ENCODE measurements at regions not wholly inside any gene's neighbourhood (a gene's known extent, or its start where the extent isn't known, plus 50 kb on each side); places are given as distances from the start of the nearest gene placed in this dataset.
"Not testable (repeated sequence)": the region's sequence is repeated elsewhere in the genome, so short reads cannot be mapped to it uniquely, and the experiment has no call there.

- no peak for TF ChIP-seq CTCF (IDR thresholded peaks at IDR 0.05)
- TF ChIP-seq POLR2A (IDR thresholded peaks at IDR 0.05), result no peak
- DNase-seq (no peak), ATAC-seq (no peak)
- no peaks in the 10 kb centered on the region for H3K36me3 ChIP-seq
- no peaks in the 10 kb centered on the region for H3K4me1 ChIP-seq
- H3K27ac ChIP-seq, result no peak overlapping the region
- H3K9me3 ChIP-seq, result no peaks in the 10 kb centered on the region
- no peaks in the 10 kb centered on the region for H3K27me3 ChIP-seq
- H3K4me3 ChIP-seq, result no peak overlapping the region
- WGBS (ENCODE audit: insufficient coverage, low coverage, low lambda C conversion rate, missing lambda C conversion rate), result 69% methylated on average over 7 of the region's 7 CpGs
- intact Hi-C loops (cut with DNase I), result no loop called here
Measured at GRCh38 chr10:124170631-124171030, 77.2 kb upstream of the CHST15 start.

- no peaks in the 10 kb centered on the region for H3K4me1 ChIP-seq
- no peak overlapping the region for H3K4me3 ChIP-seq
- 86% methylated on average over 7 of the region's 17 CpGs for WGBS (ENCODE audit: insufficient coverage, low coverage, low lambda C conversion rate, missing lambda C conversion rate)
- DNase-seq (peak in 1 of 3 donors; percentile 42), ATAC-seq (no peak)
- H3K27me3 ChIP-seq, result no peaks in the 10 kb centered on the region
- H3K9me3 ChIP-seq, result no peaks in the 10 kb centered on the region
- TF ChIP-seq CTCF (IDR thresholded peaks at IDR 0.05), result no peak
- TF ChIP-seq POLR2A (IDR thresholded peaks at IDR 0.05), result no peak
- intact Hi-C loops (cut with DNase I), result no loop called here
- H3K36me3 ChIP-seq, result no peaks in the 10 kb centered on the region
- H3K27ac ChIP-seq, result no peak overlapping the region
Measured at GRCh38 chr10:124168991-124169802, 75.8 kb upstream of the CHST15 start.

GRCh38 chr10:124168581-124168980, 75.2 kb upstream of the CHST15 start:
- WGBS (ENCODE audit: insufficient coverage, low coverage, low lambda C conversion rate, missing lambda C conversion rate), result 57% methylated on average over 5 of the region's 5 CpGs

GRCh38 chr10:124167925-124168324, 74.5 kb upstream of the CHST15 start:
- H3K27ac ChIP-seq; ATAC-seq; H3K4me3 ChIP-seq; H3K9me3 ChIP-seq; H3K36me3 ChIP-seq; H3K27me3 ChIP-seq; DNase-seq; intact Hi-C loops (cut with DNase I); H3K4me1 ChIP-seq: not testable (repeated sequence)
- WGBS (ENCODE audit: insufficient coverage, low coverage, low lambda C conversion rate, missing lambda C conversion rate), result 86% methylated on average over 5 of the region's 5 CpGs

More at GRCh38 chr10:124168581-124168980, 75.2 kb upstream of the CHST15 start:
- DNase-seq (no peak), ATAC-seq (no peak)
- Histone ChIP-seq H3K9me3 (no peaks in the 10 kb centered on the region), H3K4me3 (no peak overlapping the region), H3K4me1 (no peaks in the 10 kb centered on the region), H3K27me3 (no peaks in the 10 kb centered on the region), H3K27ac (no peak overlapping the region), H3K36me3 (no peaks in the 10 kb centered on the region)
- TF ChIP-seq CTCF (IDR thresholded peaks at IDR 0.05) (no peak), POLR2A (IDR thresholded peaks at IDR 0.05) (no peak)
- intact Hi-C loops (cut with DNase I), result no loop called here

GRCh38 chr10:124166431-124167125, 73.2 kb upstream of the CHST15 start:
- Histone ChIP-seq H3K9me3 (no peaks in the 10 kb centered on the region), H3K4me3 (no peak overlapping the region), H3K36me3 (no peaks in the 10 kb centered on the region), H3K4me1 (no peaks in the 10 kb centered on the region), H3K27ac (no peak overlapping the region), H3K27me3 (no peaks in the 10 kb centered on the region)
- ATAC-seq (no peak), DNase-seq (peak in 1 of 3 donors; percentile 35)
- TF ChIP-seq POLR2A (IDR thresholded peaks at IDR 0.05) (no peak), CTCF (IDR thresholded peaks at IDR 0.05) (no peak)
- intact Hi-C loops (cut with DNase I), result no loop called here
- 80% methylated on average over 12 of the region's 20 CpGs for WGBS (ENCODE audit: insufficient coverage, low coverage, low lambda C conversion rate, missing lambda C conversion rate)
